ENCODE measurements at regions not wholly inside any gene's neighbourhood (a gene's known extent, or its start where the extent isn't known, plus 50 kb on each side); places are given as distances from the start of the nearest gene placed in this dataset.

DNA sequence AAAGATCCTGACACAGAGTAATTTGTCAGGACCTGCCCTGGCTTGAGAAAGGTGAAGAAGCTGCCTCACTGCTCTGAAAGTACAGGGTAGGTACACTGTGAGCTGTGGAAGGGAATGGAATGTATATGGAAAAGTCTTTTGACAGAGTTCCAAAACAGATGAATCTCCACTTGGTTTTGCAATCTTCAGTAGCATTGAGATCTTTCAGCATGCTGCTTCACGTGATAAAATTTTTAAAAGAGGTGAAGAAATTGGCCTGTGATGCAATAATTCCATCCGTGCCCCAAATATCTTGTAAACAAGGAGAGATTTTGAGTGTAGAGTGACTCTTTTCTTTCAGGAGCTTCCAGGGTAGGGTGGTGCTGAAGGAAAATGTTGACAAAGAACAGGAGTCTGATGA, 123.1 kb downstream of the OSR1 start:
- DNase-seq (ENCODE audit: low read depth in 3 of 3): no peak

DNA sequence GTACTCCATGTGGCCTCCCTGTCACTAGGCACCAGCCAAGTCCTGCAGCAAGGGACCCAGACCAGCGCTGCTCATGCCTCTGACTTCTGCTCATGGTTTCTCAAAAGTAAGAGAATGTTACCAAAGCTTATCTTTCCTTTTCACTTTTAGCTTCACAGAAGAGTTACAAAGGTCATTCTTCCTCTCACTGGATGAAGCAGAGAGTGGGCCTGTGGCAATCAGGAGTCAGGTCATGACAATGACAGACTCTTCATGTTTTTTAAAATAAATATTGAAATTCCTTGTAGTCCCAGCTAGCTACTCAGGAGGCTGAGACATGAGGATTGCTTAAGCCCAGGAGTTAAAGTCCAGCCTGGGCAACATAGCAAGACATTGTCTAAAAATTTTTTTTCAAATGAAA, 126.1 kb downstream of the OSR1 start:
- DNase-seq (ENCODE audit: low read depth in 3 of 3): no peak

DNA sequence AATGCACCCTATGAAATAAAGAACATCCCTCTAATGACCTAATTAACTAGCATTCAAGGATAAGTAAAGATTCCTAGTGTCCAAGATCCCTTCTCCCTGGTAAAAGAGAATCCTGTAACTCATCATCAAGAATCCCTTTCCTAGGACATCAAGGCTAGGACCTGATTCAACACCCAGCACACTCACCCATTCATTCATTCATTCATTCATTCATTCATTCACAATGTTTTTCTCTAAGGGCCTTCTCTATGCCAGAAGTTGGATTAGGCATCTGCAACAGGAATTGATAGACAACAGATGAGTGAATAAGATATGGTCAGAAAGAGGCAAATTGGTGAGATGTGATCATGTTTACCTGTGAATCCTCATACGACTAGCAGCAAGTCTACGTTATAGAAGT, 126.8 kb downstream of the OSR1 start:
- no peak for DNase-seq (ENCODE audit: low read depth in 3 of 3)

DNA sequence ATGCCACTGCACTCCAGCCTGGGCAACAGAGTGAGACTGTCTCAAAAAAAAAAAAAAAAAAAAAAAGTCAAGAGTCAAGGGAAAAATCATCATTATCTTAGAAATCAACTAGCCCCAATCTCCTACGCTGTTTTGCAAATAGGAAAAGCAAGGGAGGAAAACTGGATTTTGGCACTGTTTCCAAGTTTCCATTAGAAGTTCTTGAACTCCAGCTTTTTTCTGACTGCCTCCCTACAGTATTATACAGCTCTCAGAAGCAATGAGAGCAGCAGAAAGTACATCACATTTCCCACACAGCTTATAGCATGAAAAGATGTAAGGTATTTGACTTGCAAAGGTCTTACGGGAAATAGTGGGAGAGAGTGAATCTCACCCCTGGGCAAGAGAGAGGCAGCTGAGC, 127.8 kb downstream of the OSR1 start:
- DNase-seq (ENCODE audit: low read depth in 3 of 3): no peak

DNA sequence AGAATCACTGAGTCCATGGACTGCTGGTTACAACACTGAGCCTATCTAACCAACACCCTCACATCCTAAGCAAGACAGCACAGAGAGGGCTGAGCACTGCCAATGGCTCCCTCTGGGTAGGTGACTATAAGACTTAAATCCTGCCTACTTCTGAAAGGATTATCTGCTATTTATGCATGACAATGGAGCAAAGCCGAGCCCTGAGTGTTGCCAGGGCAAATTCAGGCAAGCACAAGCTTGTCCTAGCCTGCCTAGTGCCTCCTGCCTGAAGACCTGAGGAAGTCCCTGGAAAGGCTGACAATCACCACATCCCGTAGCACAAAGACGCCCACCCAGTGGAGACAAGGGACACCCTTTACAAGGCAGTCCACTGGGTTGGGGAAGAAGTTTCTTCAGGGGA, 129.7 kb downstream of the OSR1 start:
- DNase-seq (ENCODE audit: low read depth in 3 of 3): no peak

DNA sequence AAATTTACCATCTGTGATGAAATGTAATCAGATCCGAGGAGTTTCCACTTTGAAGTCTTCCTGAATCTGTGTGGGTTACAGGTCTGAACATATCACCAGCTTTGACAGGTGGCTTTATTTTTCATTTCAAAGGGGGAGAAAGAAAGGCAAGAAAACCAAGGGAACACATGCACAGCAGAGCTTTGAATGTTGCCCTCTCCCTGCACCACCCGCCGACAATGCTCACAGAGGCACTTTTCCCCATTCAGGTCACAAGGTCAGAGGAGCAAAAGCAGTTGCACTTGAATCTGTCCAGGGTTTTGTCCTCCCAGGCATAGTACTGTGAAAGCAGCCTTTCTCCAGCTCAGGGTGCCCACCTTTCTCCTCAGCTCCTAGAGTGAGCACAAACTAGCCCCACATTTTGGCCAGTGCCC, 130.2 kb downstream of the OSR1 start:
- DNase-seq (ENCODE audit: low read depth in 3 of 3): no peak

DNA sequence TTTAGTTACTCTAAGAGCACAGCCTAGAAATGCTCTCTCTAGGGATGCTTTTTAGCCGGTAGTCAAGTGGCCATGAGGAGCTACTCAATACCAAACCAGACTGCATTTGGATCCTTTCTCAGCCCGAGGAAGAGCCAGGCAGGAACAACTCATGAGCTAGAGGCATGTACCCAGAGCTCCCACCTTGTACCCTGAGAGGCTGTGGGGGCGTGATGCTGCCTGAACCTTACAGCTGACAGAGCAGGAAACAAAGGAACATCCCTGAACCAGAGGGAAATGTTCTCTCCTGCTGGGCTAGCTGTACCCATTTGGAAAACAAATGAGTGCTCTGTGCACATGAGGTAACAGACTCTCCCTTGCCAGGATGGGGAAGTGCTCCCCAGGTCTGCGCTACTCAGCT, 131.6 kb downstream of the OSR1 start:
- no peak for DNase-seq (ENCODE audit: low read depth in 3 of 3)

DNA sequence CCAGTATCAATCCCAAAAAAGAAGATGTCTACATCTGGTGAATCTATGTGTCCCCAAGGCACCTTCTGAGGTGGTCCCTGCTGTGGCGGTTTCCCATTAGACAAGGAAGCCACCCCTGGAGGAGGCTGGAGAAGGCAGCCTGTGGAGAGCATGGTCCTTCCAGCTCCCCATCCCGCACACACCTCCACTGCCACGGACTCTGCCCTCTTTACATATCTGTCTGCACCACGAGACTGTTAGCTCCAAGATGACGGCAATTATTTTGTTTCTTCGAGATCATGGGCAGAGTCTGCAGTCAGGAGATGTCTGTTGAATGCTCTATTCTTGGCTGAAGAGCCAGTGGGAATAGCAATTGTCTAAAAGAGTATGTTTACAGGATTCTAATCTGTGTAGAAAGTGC, 132.0 kb downstream of the OSR1 start:
- no peak for DNase-seq (ENCODE audit: low read depth in 3 of 3)

DNA sequence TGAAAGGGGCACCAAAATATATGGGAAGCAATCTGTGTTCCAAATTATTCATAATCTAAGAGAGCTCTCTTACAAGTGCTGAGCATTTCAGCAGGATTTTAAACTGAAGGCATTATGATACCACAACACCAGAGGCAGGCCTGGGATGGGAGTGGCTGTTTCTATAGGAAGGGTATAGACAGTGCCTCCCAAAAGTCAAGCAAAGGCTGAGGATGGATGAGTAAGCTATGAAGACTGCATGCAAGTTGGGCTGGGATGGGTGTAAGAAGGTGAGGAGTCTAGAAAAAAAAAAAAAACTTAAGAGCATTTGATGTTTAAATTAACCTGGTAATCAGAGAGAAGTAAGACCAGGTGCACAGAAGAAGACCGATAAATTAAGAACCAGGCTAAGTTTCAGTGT, 132.5 kb downstream of the OSR1 start:
- no peak for DNase-seq (ENCODE audit: low read depth in 3 of 3)

DNA sequence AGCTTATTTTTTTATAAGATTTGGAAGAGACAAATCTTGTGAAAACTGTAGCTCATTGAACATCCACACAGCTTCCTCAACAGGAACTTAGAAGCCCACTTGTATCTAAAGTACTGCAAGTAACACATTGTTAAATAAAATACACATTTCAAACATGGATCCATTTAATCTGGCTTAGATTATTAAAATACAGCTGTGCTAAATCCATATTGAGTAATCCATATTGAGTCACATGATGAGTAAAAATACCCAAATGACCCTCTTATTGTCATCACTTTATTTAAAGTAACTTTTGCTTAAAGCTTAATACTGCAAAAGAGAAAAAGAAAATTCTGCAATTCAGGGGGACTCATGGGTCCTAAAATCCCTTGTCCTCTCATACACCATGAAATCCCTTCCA, 133.3 kb downstream of the OSR1 start:
- no peak for DNase-seq (ENCODE audit: low read depth in 3 of 3)

DNA sequence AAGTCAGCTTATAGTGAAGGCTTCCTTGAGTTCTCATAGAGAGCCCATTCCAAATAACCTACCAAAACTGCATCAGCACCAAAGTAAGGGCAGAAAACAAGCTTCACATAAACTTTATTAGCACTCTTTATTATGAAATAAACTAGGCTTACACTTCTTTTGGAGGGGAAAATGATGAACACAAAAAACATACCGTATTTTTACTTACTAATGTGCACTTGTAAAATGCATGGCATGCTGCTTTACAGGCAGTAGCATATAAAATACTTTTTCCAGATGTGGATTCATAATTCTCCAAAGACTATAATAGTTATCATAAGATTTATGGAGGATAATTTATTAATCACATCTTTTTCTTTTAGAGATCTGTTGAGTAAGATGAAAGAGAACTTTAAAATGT, 133.9 kb downstream of the OSR1 start:
- DNase-seq (ENCODE audit: low read depth in 3 of 3): no peak

DNA sequence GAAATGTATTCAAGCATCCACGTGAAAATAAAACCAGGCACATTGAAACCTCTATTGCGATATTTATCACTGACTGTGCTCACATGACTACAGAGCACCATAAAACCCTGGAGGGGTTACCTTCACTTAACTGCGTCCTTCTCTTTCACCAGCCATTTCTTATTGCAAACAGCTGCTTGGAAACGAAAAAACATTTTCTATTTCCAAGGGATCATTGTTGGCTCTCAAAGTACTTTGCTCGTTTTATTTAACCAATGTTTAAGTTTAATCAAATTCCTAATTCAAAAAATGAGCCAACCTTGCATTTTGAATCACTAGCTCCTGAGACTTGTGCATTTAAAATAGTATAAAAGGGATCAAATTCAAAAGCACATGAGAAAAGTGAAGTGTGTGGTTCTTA, 134.4 kb downstream of the OSR1 start:
- no peak for DNase-seq (ENCODE audit: low read depth in 3 of 3)

DNA sequence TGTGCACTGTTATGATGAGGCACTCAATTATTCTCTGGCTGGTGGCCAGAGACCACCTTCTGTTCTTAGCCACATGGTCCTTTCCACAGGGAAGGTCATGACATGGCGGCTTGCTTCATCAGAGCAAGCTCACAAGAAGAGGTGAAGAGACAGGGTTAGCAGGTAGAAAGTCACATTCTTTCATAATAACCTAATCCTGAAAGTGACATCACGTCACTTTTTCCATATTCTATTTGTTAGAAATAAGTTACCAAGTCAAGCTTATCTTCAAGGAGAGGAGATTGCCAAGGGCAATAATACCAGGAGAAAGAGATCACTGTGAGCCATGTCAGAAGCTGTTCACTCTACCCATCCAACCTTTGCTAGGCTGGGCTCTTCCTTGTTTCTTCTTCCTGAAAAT, 139.4 kb downstream of the OSR1 start:
- DNase-seq (ENCODE audit: low read depth in 3 of 3): no peak

DNA sequence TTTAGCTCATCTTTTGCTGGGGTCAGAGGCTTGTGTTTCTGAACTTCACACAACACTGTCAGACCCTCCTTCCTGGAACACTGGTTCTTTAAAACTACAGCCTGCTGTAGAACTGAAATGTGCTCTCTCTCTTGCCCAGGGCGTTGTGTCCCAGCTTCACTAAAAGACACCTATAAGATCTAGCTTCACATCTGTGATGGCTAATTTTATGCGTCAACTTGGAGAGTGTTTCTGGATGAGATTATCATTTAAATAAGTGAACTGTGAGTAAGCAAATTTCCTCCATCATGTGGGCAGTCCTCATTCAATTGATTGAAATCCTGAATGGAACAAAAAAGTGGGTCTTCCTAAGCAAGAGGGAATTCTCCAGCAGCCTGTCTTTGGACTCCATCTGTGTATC, 140.3 kb downstream of the OSR1 start:
- DNase-seq (ENCODE audit: low read depth in 3 of 3): no peak

DNA sequence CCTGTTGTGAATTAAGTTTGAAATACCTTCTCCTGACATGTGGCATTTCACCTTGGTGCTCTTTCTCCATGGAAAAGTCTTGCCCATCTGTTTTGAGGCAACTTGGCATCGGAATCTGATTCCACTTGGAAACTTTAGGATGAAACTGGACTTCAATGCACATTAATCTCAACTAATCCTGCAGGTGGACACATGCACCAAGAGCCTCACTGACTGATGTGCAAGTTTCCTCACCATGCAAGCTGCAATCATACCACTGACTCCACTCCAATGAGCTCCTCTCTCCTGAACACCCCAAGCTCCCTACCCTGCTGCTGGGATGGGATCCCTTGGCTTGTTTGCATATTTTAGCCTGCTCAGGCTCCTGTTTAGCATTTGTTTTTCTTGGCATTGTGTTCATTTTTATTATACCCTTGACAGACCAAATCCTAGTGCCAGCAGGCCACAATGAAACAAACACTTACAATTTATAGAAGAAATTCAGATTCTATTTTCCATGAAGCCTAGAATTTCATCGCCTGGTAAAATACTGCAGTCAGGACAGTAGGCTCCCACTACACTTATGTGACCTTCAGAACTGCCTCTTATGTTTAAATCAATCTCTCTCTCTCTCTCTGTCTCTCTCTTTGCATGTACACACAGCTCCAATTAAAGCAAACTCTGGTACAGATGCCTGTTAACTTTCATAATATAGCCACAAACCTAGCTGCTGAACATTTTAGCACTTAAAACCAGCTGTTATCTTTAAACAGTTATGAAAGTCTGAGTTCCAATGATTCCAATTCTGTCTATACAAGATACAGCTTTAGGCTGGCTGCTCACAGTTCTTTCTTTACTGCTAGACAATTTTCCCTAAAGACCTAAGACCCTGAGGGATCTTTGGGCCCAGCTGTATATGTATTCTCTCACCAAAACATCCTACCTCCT, 141.5 kb downstream of the OSR1 start:
- DNase-seq (ENCODE audit: low read depth in 3 of 3): no peak

DNA sequence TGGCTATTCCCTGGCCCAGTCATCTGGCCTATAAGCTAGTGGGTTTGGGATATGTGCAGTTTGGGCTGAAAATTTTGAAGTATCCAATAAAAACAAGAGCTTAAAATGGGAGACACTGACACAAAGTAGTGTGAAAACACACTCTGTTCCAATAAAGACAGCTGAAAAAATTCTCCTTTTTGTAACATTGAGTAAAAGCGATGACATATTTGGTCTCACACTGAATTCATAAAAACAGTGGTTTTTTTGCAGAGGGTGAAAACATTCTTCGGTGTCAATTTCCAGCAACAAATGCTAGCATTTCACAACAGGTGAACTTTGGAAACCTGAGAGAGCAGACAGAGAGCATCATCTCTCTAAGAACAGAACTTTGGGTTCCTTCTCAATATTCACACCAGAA, 142.2 kb downstream of the OSR1 start:
- DNase-seq (ENCODE audit: low read depth in 3 of 3): no peak

DNA sequence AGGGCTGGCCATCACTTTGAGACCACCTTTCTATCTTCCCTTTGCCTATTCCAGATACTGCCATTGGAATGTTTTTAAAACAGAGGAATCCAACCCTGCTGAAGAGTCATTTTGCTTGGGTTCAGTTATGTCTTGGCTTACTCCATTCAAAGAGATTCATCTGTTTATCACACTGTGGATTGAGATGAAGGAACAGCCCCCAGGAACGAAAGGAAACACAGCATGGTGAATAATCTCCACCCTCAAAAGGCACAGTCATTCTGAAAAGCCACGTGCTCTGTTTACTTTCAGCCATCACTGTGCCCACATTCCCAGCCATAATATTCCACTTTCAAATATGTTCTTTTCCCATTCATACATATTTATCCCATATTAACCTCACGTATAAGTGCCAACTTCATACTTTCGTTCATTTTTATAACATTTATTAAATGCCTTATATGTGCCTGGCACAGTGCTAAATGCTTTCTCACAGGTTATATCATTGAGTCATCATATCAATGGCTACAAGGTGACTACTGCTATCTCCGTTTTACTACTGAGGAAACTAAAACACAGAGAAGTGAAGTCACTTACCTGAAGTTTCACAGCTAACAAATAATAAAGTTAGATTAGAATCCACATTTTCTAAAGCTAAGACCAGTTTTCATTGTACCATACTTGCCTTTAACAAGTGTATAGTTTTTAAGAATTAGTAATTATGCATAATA, 143.6 kb downstream of the OSR1 start:
- no peak for DNase-seq (ENCODE audit: low read depth in 3 of 3)

DNA sequence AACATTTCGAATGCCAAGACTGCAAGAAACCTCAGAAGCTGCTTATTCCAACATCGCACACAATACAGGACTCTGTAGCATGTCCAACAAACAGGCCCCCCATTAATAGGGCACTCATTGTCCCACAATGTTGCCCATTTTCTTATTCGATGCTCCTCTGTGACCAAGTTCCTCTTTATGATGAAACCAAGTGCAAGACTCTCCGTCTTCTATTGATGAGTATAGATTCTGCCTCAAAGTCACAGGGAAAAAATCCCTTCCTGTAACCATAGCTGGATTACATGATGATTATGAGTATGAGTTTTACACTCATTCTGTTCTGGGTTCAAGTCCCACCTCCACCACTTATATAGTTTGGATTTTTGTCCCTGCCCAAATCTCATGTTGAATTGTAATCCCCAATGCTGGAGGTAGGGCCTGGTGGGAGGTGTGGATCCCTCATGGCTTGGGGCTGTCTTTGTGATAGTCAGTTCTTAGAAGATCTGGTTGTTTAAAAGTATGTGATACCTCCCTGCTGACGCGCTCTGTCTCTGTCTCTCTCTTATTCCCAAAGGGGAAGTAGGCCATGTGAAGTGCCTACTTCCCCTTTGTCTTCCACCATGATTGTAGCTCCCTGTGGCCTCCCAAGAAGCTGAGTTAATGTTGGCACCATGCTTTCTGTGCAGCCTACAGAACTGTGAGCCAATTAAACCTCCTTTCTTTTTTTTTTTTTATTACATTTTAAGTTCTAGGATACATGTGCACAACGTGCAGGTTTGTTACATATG, 148.7 kb downstream of the OSR1 start:
- DNase-seq (ENCODE audit: low read depth in 3 of 3): no peak

DNA sequence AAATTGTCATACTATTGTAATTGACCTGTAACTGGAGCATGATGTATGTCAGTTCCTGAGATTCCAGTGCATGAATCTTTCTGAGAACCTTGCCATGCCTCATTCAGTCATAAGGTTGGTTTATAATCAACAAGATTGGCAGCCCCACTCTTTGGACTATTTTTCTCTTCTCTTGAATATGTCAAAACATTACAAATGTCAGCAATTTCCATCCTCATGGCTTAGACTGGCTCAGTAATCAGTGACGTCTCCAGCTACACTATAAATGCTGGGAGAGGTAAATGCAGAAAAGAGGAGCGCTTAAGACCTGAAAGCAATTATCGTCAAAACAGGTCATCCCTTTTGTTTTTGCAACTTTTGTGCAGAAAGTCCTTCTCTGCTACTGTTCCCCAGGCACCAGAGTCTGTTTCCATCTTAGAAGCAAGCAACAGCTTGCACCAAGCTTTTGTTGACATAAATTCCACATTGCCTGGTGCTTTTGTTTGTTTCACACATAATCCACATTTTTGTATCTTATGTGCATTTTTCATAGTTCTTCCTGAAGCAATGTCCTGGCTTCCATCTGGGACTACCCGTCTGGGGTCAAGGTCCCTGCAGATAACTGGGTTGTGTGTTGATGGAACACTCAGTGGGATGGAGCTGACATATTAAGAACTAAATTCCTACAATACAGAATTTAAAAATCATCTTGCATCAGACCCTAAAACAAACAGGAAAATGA, 149.8 kb downstream of the OSR1 start:
- DNase-seq (ENCODE audit: low read depth in 3 of 3): no peak

DNA sequence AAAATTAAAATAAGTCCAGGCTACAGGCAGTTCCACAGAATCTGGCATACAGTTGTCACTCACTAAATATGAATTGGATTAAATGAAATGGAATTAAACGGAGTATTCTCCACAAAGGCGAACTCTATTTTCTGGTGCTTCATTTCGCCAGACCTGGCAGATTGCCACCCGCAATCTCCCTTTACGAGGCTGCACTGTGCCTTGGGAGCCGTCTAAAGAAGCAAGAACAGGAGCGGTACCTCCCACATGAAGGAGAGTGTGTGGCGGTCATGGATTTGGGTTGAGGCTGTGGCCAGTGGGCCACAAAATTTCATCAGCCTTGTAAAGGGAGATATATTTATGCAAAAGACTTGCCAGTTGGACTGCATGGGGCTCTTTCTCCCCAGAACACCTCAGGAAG, 151.0 kb downstream of the OSR1 start:
- DNase-seq (ENCODE audit: low read depth in 3 of 3): no peak

DNA sequence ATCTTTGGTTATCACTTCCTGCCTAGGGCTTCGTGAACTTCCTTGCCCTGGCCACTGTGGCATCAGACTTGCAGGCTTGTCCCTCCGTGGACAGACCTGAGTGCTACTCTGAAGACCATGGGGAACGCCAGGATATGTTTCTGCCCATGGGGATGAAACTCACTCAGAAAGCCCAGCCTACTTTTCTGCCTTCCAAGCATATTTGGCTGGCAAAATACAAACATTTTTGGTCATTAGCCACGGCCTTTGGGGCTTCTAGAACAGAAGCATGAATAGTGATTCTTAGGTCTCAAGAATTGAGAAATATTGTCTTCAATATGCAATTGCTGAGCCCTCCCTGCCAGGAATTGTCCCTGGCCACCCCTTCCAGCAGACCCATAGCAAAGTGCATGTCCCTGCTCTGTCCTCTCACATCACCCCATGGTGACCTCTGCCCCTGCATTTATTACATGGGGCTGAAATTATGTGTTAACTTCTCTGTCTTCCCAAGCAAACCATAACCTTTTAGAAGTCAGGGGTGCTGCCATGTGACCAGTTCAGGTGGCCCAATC, 152.4 kb downstream of the OSR1 start:
- no peak for DNase-seq (ENCODE audit: low read depth in 3 of 3)

DNA sequence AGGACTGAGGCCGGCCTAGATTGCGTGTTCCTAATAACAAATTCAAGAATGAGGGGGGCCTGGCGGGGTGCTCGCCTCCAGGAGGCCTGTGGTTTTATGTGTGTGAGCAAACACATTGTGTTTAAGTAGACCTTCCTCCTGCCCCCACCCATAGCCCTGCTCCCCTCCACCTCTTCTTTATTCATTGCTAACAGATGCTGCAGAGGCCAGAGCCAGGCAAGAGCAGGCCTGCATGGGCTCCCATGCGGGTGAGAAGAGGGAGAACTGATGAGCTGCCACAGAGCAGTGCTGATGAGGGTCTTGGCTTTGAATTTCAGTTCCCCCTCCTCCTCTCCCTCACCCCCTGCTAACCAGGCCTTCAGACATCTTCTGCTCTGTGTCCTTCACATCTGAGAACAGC, 154.6 kb downstream of the OSR1 start:
- DNase-seq (ENCODE audit: low read depth in 3 of 3): no peak
